M059J (cell line): ENCODE measurements at regions not wholly inside any gene's neighbourhood (a gene's known extent, or its start where the extent isn't known, plus 50 kb on each side); places are given as distances from the start of the nearest gene placed in this dataset.
"Not testable (repeated sequence)": the region's sequence is repeated elsewhere in the genome, so short reads cannot be mapped to it uniquely, and the experiment has no call there.

Experiments
- DNase-seq: peaks from one replicate; pipeline ENCODE4 v3.0.0-alpha.2; 2012; ENCODE audit warnings: low read depth

DNA sequence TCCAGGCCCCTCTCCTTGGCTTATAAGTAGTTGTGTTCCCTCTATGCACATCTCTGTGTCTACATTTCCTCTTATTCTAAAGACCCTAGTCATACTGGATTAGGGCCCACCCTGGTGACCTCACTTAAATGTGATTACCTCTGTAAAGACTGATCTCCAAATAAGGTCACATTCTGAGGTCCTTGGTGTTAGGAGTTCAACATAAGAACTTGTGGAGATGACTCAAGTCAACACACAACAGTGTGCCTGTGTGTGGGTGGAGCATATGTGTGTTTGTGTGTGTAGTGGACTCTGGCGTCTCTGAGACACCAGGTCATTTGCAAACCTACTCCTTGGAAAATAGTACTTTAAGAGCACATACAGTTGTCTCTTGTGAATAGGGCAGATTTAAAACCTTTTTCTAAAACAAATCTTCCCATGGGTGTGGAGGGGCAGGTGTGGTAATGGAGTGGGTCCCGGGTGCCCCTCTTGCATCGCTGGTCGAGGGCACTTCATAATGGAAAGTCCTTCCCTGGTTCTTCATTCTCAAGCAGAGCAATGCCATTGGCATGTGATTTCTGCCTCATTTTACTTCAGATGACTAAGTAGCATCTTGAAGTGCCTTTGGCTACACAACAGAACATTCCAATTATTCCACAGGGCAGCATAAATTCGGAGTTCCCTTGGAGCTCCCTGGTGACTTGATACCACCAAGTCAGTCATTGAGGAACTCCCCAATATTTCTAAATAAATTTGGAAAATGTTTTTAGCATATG, 84.4 kb downstream of the C9orf152 start:
- DNase-seq, result peak; percentile 58

DNA sequence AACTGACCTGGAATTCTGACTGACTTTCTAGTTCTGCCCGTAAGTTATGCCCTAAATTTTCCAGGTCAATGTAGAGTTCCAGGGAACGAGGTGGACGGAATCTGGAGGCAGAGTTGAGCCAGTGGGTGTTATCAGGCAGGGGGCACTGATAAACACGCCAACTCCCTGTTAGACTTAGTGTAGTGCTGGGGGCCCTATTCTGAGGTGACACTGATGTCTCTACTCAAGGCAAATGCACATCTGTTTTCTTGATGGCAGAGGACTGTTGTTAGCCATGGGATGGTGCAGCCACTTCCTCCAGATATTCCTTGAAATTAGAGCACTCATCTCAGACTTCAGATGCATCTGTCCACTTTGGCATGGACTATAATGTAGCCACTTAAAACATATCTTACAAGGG, 83.5 kb downstream of the C9orf152 start:
- no peak for DNase-seq

DNA sequence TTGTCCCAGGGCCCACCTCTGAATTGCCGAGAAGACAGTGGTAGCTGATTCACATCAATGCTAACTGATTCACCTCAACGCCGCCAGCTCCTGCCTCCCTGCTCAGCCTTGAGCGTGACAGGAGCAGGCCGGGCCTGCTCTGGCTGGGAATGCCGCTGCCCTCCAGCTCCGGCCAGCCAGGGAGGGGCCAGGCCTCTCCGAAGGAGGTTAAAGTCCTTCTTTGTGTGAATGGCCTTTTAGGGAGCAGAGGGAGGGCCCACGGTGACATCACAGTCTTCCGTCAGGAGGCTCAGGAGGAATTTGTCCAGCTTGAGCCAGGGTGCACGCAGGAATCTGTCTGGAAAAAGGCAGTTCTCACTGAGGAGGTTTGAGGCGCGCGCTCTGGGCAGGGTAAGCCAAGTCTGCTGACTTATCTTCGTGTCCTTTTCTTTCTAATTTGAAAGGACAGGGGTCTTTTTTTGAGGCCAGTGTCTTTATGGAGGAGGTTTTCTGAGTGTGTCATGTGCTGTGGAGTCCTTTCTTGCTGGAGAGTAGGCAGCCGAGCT, 82.7 kb downstream of the C9orf152 start:
- DNase-seq, result no peak

DNA sequence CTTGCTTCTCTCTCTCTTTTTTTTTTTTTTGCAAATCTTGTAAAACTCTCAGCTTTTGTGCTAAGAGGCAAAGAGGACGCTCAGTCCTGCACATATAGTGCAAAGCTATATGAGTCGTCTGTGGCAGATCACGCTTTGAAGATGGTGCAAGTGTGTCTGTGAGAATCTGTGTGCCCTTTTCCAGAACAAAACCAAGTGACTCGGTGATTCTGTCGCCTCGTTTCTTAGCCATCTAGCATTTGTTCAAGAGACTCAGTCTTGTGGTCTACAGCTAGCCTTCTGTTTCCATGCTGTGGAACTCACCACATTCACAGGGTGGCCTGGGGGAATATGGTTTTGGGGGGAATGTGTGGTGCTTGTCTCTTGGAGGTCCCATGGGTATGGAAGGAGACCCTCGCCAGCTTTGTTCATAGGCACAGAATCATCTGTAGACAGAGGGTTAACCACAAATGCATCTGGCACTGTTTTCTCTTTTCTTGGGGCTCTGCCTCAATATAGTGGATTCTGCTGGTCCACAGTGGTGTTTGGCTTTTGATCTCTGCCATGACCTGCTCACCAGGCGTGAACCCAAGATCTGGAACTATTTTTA, 82.1 kb downstream of the C9orf152 start:
- DNase-seq, result no peak

DNA sequence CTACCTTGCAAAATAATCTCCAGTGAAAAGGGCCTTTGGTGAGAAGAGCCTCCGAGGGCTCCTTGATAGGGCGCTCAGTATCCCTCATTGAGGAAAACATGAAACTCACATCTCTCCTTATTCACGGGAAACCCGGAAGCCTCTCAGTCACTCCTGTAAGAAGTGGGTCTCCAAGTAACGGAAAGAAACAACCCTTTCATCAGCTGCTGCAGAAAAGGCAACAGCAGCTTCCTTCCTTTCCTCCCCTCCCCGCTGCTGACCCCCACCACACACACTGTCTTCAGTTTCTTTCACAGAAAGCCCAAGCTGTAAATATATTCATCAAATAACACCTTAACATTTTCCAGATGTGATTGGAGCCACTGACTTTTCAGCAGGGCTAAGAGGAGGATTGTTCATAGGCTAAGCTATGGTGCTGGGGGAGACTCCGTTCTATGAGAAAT, 81.4 kb downstream of the C9orf152 start:
- DNase-seq, result no peak

DNA sequence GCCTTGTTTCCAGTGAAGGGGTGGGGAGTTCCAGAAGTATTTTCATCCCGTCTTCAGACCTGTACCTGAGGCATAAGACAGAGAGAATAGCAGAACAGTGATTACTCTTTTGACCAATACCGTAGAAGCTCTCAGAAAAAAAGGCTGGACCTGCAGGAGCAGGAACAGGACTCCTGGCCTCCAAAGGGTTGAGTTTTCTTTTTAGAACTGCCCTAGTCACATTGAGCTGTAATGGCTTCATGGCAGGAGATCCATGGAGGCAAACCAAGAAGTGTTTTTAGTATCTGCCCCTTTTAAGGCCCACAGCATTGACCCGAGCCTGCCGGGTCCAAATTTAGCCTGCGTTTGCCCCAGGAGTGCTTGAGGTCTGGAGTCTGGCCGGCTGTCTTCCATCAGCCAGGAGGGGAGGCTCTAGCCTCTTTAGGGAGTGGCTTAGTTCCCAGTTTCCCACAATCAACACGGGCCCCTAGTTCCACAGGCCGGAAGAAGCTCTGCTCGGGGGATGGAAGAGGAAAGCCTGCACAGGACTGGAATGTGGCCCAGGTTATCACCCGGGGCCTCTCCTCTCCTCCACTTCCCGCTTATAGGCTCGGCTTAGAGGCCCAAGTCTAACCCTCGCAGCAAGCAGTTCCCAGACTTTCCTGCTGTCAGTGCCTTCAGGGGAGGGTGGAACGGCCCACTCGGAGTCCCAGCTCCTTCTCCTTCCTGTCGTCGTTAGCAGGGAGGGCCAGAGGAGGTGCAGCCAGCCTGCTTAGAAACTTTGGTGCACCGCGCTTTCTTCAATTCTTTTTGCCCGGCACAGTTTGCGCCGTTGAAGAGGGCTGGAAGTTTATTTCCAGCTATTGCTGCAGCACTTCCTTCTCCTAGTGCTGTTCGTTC, 80.7 kb downstream of the C9orf152 start:
- no peak for DNase-seq

DNA sequence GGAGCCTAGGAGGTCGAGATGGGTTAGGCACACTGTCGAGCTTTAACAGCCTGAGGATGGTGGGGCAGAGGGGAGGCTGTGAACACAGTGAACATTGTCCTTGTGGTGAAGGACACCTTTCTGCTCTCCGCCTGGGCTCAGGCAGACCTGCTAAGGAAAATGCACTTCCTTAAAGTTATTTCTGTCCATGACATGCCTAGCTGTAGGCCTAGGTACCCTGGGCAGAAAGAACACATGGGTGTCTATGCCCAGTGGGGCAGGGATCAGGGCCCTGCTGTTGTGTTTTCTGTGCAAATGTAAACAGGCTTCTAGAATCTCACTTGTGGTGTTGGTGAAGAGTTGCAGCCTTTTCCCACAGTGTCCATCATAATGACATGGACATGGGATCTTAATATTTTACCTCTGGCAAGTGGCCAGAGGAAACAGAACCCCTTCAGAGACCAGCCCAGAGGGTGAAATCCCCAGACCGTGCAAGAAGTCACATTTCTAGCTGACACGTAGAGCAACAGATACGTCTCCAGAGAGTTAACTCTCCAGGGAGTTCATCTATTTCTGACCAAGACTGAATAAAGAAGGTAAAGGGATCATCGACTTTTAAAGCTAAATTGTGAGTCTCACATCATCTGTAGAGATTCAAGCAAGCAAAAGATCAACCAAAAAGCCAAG, 79.2 kb downstream of the C9orf152 start:
- no peak for DNase-seq

DNA sequence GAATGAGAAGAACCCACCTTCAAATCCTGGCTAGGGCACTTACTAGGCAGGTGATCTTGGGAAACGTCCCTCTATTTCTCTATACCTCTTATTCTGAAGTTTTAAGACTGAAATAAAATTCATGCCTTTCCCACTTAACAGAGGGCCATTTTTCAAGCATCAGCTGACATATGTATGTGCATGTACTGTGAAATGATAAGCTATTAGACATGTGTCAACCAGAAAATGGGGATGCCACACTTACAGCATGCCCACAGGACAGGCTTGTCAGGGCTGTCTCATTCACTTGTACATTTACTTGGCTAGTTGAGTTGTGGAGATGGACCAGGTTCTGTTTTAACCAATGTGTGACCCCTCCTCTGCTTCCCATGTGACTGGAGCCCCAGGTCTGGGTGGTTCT, 78.5 kb downstream of the C9orf152 start:
- no peak for DNase-seq

DNA sequence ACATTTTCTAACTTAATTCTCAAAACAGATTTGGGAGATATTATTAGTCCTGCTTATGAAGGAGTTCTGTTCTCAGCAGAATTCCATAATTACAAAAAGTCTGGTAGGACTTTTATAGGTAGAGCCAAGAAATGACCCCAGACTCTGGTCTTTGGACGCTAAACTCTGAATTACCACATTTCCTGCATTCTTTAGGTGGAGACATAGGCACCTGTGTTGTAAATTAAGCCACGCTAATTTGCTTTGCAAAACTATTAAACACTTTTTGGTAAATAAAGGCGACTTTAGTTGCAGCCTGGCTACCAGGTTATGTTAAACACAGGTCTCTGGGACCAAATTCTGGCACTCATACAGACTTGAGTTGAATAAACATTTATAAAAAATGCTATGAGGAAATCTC, 77.7 kb downstream of the C9orf152 start:
- no peak for DNase-seq

DNA sequence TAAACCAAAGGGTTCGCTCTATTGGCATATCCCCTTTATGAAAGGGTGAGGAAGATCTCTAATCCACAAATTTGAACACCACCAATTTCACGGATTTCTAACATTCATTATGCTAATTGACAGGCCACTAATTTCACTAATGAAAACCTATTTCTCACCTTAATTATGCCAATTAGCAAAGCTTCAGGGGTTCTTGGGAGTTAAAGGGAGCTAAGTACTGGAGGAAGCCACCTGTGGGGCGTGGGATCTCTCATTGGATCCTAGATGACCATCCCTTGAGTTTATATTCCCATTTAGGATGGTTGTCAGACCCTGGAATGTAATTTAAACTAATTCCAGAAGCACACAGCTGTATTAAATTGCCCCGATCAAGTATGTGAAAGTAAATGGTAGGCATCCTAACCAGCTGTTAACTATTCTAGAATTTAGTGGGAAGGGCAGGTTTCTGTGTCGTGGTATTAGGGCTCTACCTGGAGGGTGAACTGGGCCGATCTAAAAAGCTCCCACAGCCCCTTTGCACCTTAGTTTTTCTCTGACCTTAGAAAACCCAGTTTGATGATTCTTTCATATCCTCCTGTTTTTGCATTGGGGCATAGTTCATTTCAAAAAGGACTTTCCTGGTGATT, 77.1 kb downstream of the C9orf152 start:
- peak; percentile 29 for DNase-seq

DNA sequence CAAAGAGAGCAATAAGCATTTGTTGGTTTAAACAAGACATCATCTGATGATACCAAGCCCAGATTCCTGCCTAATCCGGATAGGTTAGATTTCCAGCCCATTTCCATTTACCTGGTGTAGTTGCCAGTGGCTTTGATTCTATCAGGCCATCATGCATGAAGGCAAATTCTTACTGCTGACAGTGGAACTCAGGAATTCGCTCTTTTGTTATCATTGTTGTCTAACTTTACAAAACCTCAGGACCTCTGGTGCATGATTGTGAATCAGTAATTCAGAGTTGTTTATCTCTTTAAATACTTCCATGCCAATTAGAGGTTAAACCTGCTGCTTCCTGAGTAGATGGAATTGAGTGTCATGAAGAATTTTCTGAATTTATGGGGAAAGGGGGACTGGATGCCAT, 76.5 kb downstream of the C9orf152 start:
- peak; percentile 87 for DNase-seq

DNA sequence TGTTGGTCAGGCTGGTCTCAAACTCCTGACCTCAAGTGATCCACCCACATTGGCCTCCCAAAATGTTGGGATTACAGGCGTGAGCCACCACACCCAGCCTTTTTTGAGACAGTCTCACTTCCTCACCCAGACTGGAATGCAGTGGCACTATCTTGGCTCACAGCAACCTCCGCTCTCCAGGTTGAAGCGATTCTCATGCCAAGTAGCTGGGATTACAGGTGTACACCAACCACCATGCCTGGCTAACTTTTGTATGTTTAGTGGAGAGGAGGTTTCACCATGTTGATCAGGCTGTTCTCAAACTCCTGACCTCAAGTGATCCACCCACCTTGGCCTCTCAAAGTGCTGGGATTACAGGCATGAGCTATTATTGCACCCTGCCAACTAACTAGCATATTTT, 75.4 kb downstream of the C9orf152 start:
- not testable (repeated sequence) for DNase-seq

DNA sequence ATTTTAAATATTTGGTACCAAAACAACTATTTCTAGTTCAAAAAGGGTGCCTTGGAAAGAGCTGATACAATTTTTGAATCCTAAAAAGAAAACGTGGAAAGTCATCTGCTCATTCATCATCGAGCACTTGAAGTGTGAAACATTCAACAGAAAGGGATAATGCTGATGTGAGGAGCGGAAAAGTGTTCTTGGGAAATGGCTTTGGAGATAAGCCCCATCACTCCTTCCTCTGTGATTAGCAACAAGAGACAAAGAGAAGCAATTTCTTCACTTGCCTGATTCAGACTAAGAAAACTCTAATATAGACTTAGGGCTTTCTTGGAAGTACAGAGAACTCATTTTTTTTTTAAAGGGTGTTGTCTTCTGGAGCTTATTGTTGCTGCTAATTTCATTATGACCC, 74.9 kb downstream of the C9orf152 start:
- DNase-seq, result no peak

DNA sequence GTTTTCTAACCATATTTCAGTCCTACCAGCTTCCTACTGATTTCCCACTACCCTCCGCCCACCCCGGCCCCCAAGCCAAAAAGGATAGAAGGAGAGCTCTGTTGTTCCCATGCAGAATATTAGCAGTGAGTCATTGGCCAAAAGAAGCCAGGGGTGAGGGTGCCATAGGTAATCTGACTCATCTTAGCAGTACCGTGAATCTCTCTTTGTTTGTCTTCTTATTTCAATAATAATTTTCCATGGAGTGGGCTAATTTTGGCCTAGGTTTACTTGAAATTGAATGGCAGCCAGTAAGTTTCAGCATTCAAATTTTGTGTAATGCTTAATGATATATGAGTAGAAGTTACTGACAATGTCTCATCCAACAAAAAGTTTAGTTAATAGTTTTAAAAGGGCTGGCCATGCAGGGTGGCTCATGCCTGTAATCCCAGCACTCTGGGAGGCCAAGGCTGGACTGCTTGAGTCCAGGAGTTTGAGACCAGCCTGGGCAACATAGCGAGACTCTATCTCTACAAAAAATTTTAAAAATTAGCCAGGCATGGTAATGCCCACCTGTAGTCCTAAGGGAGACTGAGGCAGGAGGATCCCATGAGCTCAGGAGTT, 74.2 kb downstream of the C9orf152 start:
- peak; percentile 84 for DNase-seq

DNA sequence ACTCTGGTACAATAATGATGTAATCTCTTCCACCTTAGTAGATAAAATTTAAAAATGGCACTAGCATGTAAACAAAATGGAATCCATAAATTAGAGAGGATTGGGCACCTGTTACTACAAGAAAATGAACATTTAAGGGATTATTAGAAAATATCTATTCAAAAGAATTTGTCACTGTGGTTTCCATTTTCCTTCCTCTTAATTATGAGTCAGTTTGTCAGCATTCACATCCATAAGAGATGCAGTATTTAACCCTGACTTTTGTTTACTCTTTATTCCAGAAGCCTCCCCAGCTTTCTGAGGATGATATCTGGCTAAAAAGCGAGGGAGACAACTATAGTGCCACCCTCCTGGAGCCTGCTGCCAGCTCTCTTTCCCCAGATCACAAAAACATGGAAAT, 72.1 kb downstream of the C9orf152 start:
- DNase-seq, result peak; percentile 38

DNA sequence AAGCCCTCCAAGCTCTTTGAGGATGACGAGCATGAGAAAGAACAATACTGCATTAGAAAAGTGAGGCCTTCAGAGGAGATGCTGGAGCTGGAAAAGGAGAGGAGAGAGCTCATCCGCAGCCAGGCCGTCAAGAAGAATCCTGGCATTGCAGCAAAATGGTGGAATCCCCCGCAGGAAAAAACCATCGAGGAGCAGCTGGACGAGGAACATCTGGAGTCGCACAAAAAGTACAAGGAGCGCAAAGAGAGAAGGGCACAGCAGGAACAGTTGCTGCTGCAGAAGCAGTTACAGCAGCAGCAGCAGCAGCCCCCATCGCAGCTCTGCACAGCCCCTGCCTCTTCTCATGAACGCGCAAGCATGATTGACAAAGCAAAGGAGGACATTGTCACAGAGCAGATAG, 71.2 kb downstream of the C9orf152 start:
- DNase-seq, result no peak

DNA sequence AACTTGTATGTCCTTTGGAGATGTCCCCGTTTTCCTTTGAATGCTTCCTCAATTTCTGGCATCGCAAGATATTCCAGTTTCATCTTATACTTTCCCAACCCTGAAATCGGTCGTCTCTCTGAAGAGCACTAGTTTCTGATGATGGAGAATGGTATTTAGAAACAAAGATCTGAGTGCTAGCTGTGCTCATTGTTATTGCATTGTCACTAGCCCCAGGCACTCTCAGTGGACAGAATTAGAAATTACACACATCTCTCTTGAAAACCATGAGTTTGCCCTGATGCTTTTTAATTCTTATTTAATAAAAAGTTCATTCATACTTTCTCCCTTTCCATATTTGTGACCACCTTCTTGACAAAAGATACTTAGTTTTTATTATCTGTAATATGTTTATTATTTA, 67.7 kb downstream of the C9orf152 start:
- DNase-seq, result peak; percentile 59

DNA sequence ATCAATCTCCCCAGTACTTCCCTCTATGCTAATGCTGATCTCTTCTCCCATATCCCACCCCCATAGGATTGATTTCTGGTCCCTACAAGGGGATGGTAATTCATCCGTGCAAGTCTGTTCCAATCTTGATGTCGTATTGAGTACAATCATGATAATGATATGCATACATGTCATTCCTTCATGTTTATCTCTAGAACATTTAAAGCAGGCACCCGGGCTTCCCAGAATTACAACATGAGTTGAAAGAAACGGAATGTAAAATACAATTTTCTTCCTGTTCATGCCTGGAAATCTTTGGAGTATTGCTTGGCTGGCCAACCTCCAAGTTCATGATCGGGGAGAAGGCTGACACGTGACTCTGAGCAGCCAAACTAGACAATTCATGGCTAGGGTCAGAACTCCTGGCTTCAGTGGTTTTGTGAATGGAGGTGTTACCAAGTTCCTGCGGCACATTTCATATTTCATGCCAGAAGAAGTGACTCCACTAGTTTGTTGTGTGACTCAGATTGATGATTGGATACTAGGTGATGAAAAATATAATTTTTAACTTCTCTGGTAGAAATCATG, 66.6 kb downstream of the C9orf152 start:
- DNase-seq, result peak; percentile 95

DNA sequence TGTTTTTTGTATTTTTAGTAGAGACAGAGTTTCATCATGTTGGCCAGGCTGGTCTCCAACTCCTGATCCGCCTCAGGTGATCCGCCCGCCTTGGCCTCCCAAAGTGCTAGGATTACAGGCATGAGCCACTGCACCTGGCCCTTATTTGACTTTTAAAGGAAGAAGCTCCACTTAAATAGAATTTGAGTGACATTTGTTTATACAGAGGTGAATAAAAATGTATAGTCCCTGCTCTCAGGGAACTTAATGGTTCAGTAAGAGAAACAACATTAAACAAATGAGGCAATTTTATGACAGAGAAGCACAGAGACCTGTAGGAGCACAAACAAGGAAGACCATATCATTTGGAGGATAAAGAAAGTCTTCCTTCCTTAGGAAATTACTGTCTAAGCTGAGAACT, 65.7 kb downstream of the C9orf152 start:
- DNase-seq, result peak; percentile 24

DNA sequence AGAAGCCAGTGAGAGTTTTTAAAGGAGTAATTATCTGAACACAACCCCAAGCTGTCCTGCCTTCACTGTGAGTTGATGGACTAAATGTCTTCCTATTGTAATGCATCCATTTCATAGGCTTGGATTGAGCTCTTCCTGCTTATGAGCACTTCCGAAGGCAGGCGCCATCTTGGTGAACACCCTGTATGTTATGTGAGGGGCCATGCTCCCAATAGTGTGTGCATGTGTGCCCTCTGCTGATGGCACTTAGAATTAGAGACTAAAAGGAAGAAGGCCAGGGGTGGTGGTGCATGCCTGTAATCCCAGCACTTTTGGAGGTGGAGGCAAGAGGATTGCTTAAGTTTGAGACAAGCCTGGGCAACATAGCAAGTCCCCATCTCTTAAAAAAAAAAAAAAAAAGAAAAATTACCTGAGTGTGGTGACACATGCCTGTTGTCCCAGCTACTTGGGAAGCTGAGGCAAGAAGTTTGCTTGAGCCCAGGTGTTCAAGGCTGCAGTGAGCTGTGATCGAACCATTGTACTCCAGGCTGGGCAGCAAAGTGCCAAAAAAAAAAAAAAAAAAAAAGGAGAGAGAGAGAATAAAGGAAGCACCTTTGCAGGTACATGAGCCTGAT, 65.0 kb downstream of the C9orf152 start:
- peak; percentile 44 for DNase-seq
